GM20431 (cell line): ENCODE measurements at regions not wholly inside any gene's neighbourhood (a gene's known extent, or its start where the extent isn't known, plus 50 kb on each side); places are given as distances from the start of the nearest gene placed in this dataset.

Source experiments
- in situ Hi-C: fragments of 300-500 bp; cut with MseI, MboI; formaldehyde crosslinking; loops from one replicate; pipeline ENCODE4 v1.15.0; 2020; ENCODE audit warnings: low sequenced_read_pairs; ENCODE audit not compliant: unreplicated experiment

GRCh38 chr11:81497202-81497804 lies 1236.4 kb downstream of the FAM181B start:
- in situ Hi-C loops, result no loop called here

- in situ Hi-C loops, result no loop called here
Observed at GRCh38 chr11:81496601-81497000, 1237.1 kb downstream of the FAM181B start.

GRCh38 chr11:81495699-81496292 lies 1237.9 kb downstream of the FAM181B start:
- in situ Hi-C loops, result no loop called here

GRCh38 chr11:81494431-81494830 lies 1239.2 kb downstream of the FAM181B start:
- in situ Hi-C loops, result no loop called here

- in situ Hi-C loops, result no loop called here
Observed at GRCh38 chr11:81492923-81493445, 1240.7 kb downstream of the FAM181B start.

- in situ Hi-C loops, result no loop called here
Observed at GRCh38 chr11:81487109-81487508, 1246.6 kb downstream of the FAM181B start.

GRCh38 chr11:81484196-81484595 lies 1249.5 kb downstream of the FAM181B start:
- in situ Hi-C loops, result no loop called here

- in situ Hi-C loops, result no loop called here
Observed at GRCh38 chr11:81477277-81477676, 1256.4 kb downstream of the FAM181B start.

GRCh38 chr11:81476345-81476744 lies 1257.3 kb downstream of the FAM181B start:
- in situ Hi-C loops, result no loop called here

GRCh38 chr11:81472646-81473045 lies 1261.0 kb downstream of the FAM181B start:
- in situ Hi-C loops, result no loop called here

GRCh38 chr11:81470446-81470845 lies 1263.2 kb downstream of the FAM181B start:
- in situ Hi-C loops, result no loop called here

GRCh38 chr11:81459766-81460306 lies 1273.8 kb downstream of the FAM181B start:
- in situ Hi-C loops, result no loop called here

- in situ Hi-C loops, result no loop called here
Observed at GRCh38 chr11:81449588-81450156, 1284.0 kb downstream of the FAM181B start.

GRCh38 chr11:81444297-81444696 lies 1289.4 kb downstream of the FAM181B start:
- in situ Hi-C loops, result no loop called here

GRCh38 chr11:81432333-81432732 lies 1301.3 kb downstream of the FAM181B start:
- in situ Hi-C loops, result no loop called here

GRCh38 chr11:81424822-81425221 lies 1308.8 kb downstream of the FAM181B start:
- in situ Hi-C loops, result no loop called here

GRCh38 chr11:81422402-81422801 lies 1311.3 kb downstream of the FAM181B start:
- in situ Hi-C loops, result no loop called here

GRCh38 chr11:81421251-81421860 lies 1312.3 kb downstream of the FAM181B start:
- in situ Hi-C loops, result no loop called here

GRCh38 chr11:81420668-81421250 lies 1312.9 kb downstream of the FAM181B start:
- in situ Hi-C loops, result no loop called here

- in situ Hi-C loops, result no loop called here
Observed at GRCh38 chr11:81397316-81397715, 1336.3 kb downstream of the FAM181B start.
